Prostate gland (tissue), 2 donors: ENCODE measurements at regions not wholly inside any gene's neighbourhood (a gene's known extent, or its start where the extent isn't known, plus 50 kb on each side); places are given as distances from the start of the nearest gene placed in this dataset.

Source experiments
- CTCF ChIP-seq, 4 experiments: fragments of 200-600 bp in 2 of 4; fragments of 450-650 bp in 2 of 4; sonication (generic) in 2 of 4; IDR thresholded peaks; 1 replicate in 3 of 4; 2 replicates in 1 of 4; pipeline ENCODE4 v1.5.1; 2016 to 2019; ENCODE audit warnings: antibody characterized with exemption in 4 of 4, mild to moderate bottlenecking in 2 of 4, moderate library complexity in 2 of 4
- POLR2A ChIP-seq: fragments of 450-650 bp; IDR thresholded peaks from one replicate; pipeline ENCODE4 v1.6.1; 2016; ENCODE audit warnings: antibody characterized with exemption, mild to moderate bottlenecking
- POLR2AphosphoS5 ChIP-seq: sonication (generic); formaldehyde crosslinking; IDR thresholded peaks from one replicate; pipeline ENCODE4 v1.6.1; 2017; ENCODE audit warnings: antibody characterized with exemption

- TF ChIP-seq CTCF (IDR thresholded peaks at IDR 0.05) (peak; percentile 44 to 77 (median 72)), POLR2AphosphoS5 (no peak), POLR2A (no peak)
Observed at GRCh38 chr5:165209101-165209727, 1703.8 kb downstream of the MAT2B start.
